Endodermal cell (in vitro differentiated cells): ENCODE measurements at regions not wholly inside any gene's neighbourhood (a gene's known extent, or its start where the extent isn't known, plus 50 kb on each side); places are given as distances from the start of the nearest gene placed in this dataset.

Experiments
- DNase-seq: peaks from one replicate; pipeline ENCODE4 v3.0.0-alpha.2; 2017
- H3K27ac ChIP-seq: 2 replicates; pipeline ENCODE4 v1.5.1; 2013; ENCODE audit warnings: mild to moderate bottlenecking, low read depth, low read length, moderate library complexity
- H3K27me3 ChIP-seq: 2 replicates; pipeline ENCODE4 v1.6.1; 2013; ENCODE audit warnings: mild to moderate bottlenecking, low read length, moderate library complexity; ENCODE audit not compliant: insufficient read depth, control insufficient read depth, poor library complexity, severe bottlenecking
- H3K36me3 ChIP-seq: 2 replicates; pipeline ENCODE4 v1.7.0; 2013; ENCODE audit warnings: mild to moderate bottlenecking, low read length, moderate library complexity; ENCODE audit not compliant: control insufficient read depth, insufficient read depth
- H3K4me1 ChIP-seq: one replicate; pipeline ENCODE4 v1.7.0; 2013; ENCODE audit warnings: low read length; ENCODE audit not compliant: control insufficient read depth, insufficient read depth
- H3K4me3 ChIP-seq: 2 replicates; pipeline ENCODE4 v1.5.1; 2013; ENCODE audit warnings: mild to moderate bottlenecking, low read length, moderate library complexity
- H3K9ac ChIP-seq: 2 replicates; pipeline ENCODE4 v1.6.1; 2013; ENCODE audit warnings: mild to moderate bottlenecking, low read length, moderate library complexity; ENCODE audit not compliant: poor library complexity, severe bottlenecking; ENCODE audit errors: extremely low read depth
- H3K9me3 ChIP-seq: 2 replicates; pipeline ENCODE4 v1.6.1; 2013; ENCODE audit warnings: mild to moderate bottlenecking, low read length, moderate library complexity; ENCODE audit not compliant: control insufficient read depth
- H3K27ac Mint-ChIP-seq: 2 replicates; pipeline ENCODE4 v1.8.0; 2020; ENCODE audit warnings: mixed read lengths
- H3K27me3 Mint-ChIP-seq: 2 replicates; pipeline ENCODE4 v1.8.0; 2021; ENCODE audit warnings: mild to moderate bottlenecking, mixed read lengths; ENCODE audit not compliant: insufficient read depth
- H3K36me3 Mint-ChIP-seq: 2 replicates; pipeline ENCODE4 v1.8.0; 2020; ENCODE audit warnings: low read depth, mixed read lengths
- H3K4me1 Mint-ChIP-seq: 2 replicates; pipeline ENCODE4 v1.8.0; 2020; ENCODE audit warnings: mixed read lengths
- H3K4me3 Mint-ChIP-seq: 2 replicates; pipeline ENCODE4 v1.8.0; 2020; ENCODE audit warnings: mild to moderate bottlenecking, moderate library complexity, mixed read lengths
- H3K9me3 Mint-ChIP-seq: 2 replicates; pipeline ENCODE4 v1.8.0; 2020; ENCODE audit warnings: mild to moderate bottlenecking, mixed read lengths
- CTCF ChIP-seq: fragments of 200-600 bp; sonication (generic); conservative IDR thresholded peaks from 2 replicates; pipeline ENCODE4 v1.5.0; 2021; ENCODE audit warnings: antibody characterized with exemption, mild to moderate bottlenecking
- WGBS, 2 experiments: methylation state at CpG; one replicate each; pipeline versions ENCODE4 v1.1.5 to v1.1.7; 2013; ENCODE audit warnings: missing lambda C conversion rate in 2 of 2, mixed read lengths in 1 of 2; ENCODE audit not compliant: insufficient coverage in 1 of 2, insufficient read length in 1 of 2; 5-methylcytosine and 5-hydroxymethylcytosine counted together

GRCh38 chr10:88169037-88169319 lies 305.6 kb downstream of the PTEN start:
- no peak overlapping the region for H3K4me3 ChIP-seq
- TF ChIP-seq CTCF: no peak
- Mint-ChIP-seq H3K4me3 (no peak overlapping the region), H3K9me3 (peaks cover 8% of the 10 kb centered on the region), H3K27ac (no peak overlapping the region), H3K36me3 (no peaks in the 10 kb centered on the region), H3K27me3 (peaks cover 33% of the 10 kb centered on the region), H3K4me1 (peaks cover 19% of the 10 kb centered on the region)
- no peaks in the 10 kb centered on the region for H3K36me3 ChIP-seq
- no peak for DNase-seq
- peaks cover 24% of the 10 kb centered on the region for H3K9me3 ChIP-seq
- H3K27ac ChIP-seq: no peak overlapping the region
- H3K9ac ChIP-seq: no peak overlapping the region
- H3K4me1 ChIP-seq: peaks cover 4% of the 10 kb centered on the region
- peaks cover 11% of the 10 kb centered on the region for H3K27me3 ChIP-seq

DNA sequence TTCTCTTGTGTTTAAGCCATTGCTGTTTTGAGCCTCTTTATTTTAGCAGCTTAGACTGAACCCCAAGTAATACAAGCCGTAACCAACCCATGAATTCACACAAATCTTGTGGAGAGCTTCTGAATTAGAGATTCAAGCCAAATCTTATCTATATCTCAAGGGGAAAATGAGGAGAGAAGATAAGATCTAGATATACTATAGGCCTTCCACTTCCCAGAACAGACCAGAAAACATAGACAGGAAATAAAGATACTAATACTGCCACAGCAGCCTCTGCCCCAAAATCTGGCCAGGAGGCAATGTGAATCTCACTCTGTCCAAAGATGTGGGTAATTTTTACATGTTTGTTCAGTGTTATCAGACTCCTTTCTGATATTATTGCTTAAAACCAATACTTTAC lies 307.2 kb downstream of the PTEN start:
- Histone ChIP-seq H3K36me3 (no peaks in the 10 kb centered on the region), H3K4me1 (no peaks in the 10 kb centered on the region), H3K4me3 (no peak overlapping the region), H3K27ac (no peak overlapping the region), H3K27me3 (peaks cover under 1% of the 10 kb centered on the region), H3K9me3 (peaks cover 38% of the 10 kb centered on the region), H3K9ac (no peak overlapping the region)
- Mint-ChIP-seq H3K9me3 (peaks cover 16% of the 10 kb centered on the region), H3K4me1 (peaks cover 17% of the 10 kb centered on the region), H3K27ac (no peak overlapping the region), H3K36me3 (no peaks in the 10 kb centered on the region), H3K4me3 (no peak overlapping the region), H3K27me3 (peaks cover 21% of the 10 kb centered on the region)
- DNase-seq: no peak
- TF ChIP-seq CTCF: no peak
- 67% methylated on average over 1 of the region's 1 CpG; no CpG with 5 or more reads in 1 of the 2 experiments for WGBS, 2 experiments

DNA sequence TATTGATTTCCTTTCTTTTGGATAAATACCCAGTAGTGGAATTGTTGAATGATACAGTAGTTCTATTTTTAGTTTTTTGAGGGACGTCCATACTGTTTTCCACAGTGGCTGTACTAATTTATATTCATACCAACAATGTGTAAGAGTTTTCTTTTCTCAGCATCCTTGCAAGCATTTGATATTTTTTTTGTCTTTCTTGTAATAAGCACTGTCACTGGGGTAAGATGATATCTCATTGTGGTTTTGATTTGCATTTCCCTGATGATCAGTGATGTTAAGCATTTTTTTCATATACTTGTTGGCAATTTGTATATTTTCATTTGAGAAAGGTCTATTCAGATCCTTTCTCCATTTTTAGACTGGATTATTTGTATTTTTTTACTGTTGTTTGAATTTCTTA lies 308.7 kb downstream of the PTEN start:
- H3K4me3 ChIP-seq: no peak overlapping the region
- no peaks in the 10 kb centered on the region for H3K27me3 ChIP-seq
- H3K9me3 Mint-ChIP-seq: peaks cover 21% of the 10 kb centered on the region
- no peak overlapping the region for H3K9ac ChIP-seq
- no peak overlapping the region for H3K4me3 Mint-ChIP-seq
- H3K27ac Mint-ChIP-seq: no peak overlapping the region
- H3K36me3 Mint-ChIP-seq: no peaks in the 10 kb centered on the region
- H3K27ac ChIP-seq: no peak overlapping the region
- peaks cover 53% of the 10 kb centered on the region for H3K9me3 ChIP-seq
- WGBS, 2 experiments: no CpG with 5 or more reads among the region's 1 CpG
- H3K27me3 Mint-ChIP-seq: peaks cover 16% of the 10 kb centered on the region
- TF ChIP-seq CTCF: no peak
- no peaks in the 10 kb centered on the region for H3K4me1 ChIP-seq
- peaks cover 14% of the 10 kb centered on the region for H3K4me1 Mint-ChIP-seq
- H3K36me3 ChIP-seq: no peaks in the 10 kb centered on the region
- DNase-seq: no peak
